ENCODE measurements at regions not wholly inside any gene's neighbourhood (a gene's known extent, or its start where the extent isn't known, plus 50 kb on each side); places are given as distances from the start of the nearest gene placed in this dataset.

- TF ChIP-seq GATA2 (IDR thresholded peaks at IDR 0.05; ENCODE audit: low read depth, low read length) (no peak), GATA3 (IDR thresholded peaks at IDR 0.05; ENCODE audit: low read depth, low read length) (no peak)
These were observed 977.5 kb downstream of the TUSC7 start for GRCh38 chr3:117687096-117687495.
